Stimulated activated CD4-positive, alpha-beta T cell treated with anti-CD3 and anti-CD28 coated beads, Interleukin-12 subunit alpha, Interleukin-12 subunit beta, amount 100 ng/mL, for 48 hours (primary cell): ENCODE measurements at regions not wholly inside any gene's neighbourhood (a gene's known extent, or its start where the extent isn't known, plus 50 kb on each side); places are given as distances from the start of the nearest gene placed in this dataset.

Experiments
- DNase-seq, 3 donors: peaks; one replicate each; pipeline ENCODE4 v3.0.0-alpha.2; 2020; ENCODE audit warnings: low read depth in 2 of 3, low spot score in 1 of 3

GRCh38 chr6:14977747-14978382, 268.0 kb upstream of the JARID2 start:
- no peak for DNase-seq

GRCh38 chr6:14981960-14982359, 263.9 kb upstream of the JARID2 start:
- no peak for DNase-seq

- no peak for DNase-seq
Measured at GRCh38 chr6:14983599-14984518, 262.0 kb upstream of the JARID2 start.

- no peak for DNase-seq
Measured at GRCh38 chr6:14984519-14984853, 261.4 kb upstream of the JARID2 start.

- DNase-seq, result no peak
Measured at GRCh38 chr6:14985366-14985765, 260.5 kb upstream of the JARID2 start.

- no peak for DNase-seq
Measured at GRCh38 chr6:14986370-14986769, 259.5 kb upstream of the JARID2 start.

- DNase-seq, result no peak
Measured at GRCh38 chr6:14987490-14987889, 258.4 kb upstream of the JARID2 start.

GRCh38 chr6:14992382-14992781, 253.5 kb upstream of the JARID2 start:
- DNase-seq, result no peak

GRCh38 chr6:14995208-14995607, 250.7 kb upstream of the JARID2 start:
- DNase-seq, result no peak

- DNase-seq, result no peak
Measured at GRCh38 chr6:14995966-14996602, 249.8 kb upstream of the JARID2 start.

GRCh38 chr6:14996892-14997291, 249.0 kb upstream of the JARID2 start:
- DNase-seq, result no peak

GRCh38 chr6:14997507-14997906, 248.4 kb upstream of the JARID2 start:
- no peak for DNase-seq

- DNase-seq, result no peak
Measured at GRCh38 chr6:14999106-14999505, 246.8 kb upstream of the JARID2 start.

- DNase-seq, result no peak
Measured at GRCh38 chr6:15001326-15001910, 244.5 kb upstream of the JARID2 start.

GRCh38 chr6:15008269-15008668, 237.6 kb upstream of the JARID2 start:
- no peak for DNase-seq

- DNase-seq, result no peak
Measured at GRCh38 chr6:15014958-15015357, 230.9 kb upstream of the JARID2 start.

GRCh38 chr6:15016813-15017212, 229.1 kb upstream of the JARID2 start:
- DNase-seq, result no peak

GRCh38 chr6:15017261-15017660, 228.6 kb upstream of the JARID2 start:
- no peak for DNase-seq

GRCh38 chr6:15017803-15018202, 228.1 kb upstream of the JARID2 start:
- DNase-seq, result no peak

- no peak for DNase-seq
Measured at GRCh38 chr6:15020119-15020770, 225.6 kb upstream of the JARID2 start.

- no peak for DNase-seq
Measured at GRCh38 chr6:15021074-15021473, 224.8 kb upstream of the JARID2 start.
